Kidney (tissue), 13 donors: ENCODE measurements at regions not wholly inside any gene's neighbourhood (a gene's known extent, or its start where the extent isn't known, plus 50 kb on each side); places are given as distances from the start of the nearest gene placed in this dataset.

Experiments
- DNase-seq, 5 donors: peaks; one replicate each; pipeline ENCODE4 v3.0.0-alpha.2; 2013 to 2020
- FAIRE-seq: peaks from 2 replicates; lab custom pipeline; 2012; peaks lifted over from hg19 to GRCh38; lab: Jason Lieb, UNC
- H3K27ac ChIP-seq, 2 donors: one replicate each; pipeline ENCODE4 v1.7.0; 2013; ENCODE audit warnings: low read depth in 2 of 2, low read length in 2 of 2, inconsistent platforms in 1 of 2
- H3K27me3 ChIP-seq: one replicate; pipeline ENCODE4 v1.7.1; 2013; ENCODE audit warnings: low read length, inconsistent platforms; ENCODE audit not compliant: control insufficient read depth, insufficient read depth
- H3K36me3 ChIP-seq, 3 donors: one replicate each; pipeline versions ENCODE4 v1.7.0 to v1.7.1; 2013; ENCODE audit warnings: low read length in 3 of 3, control low read depth in 1 of 3, inconsistent platforms in 1 of 3; ENCODE audit not compliant: insufficient read depth in 3 of 3, control insufficient read depth in 2 of 3
- H3K4me1 ChIP-seq, 3 donors: one replicate each; pipeline versions ENCODE4 v1.7.0 to v1.7.1; 2013; ENCODE audit warnings: low read length in 3 of 3, inconsistent platforms in 1 of 3, low read depth in 1 of 3; ENCODE audit not compliant: control insufficient read depth in 2 of 3, insufficient read depth in 2 of 3
- H3K4me3 ChIP-seq, 3 donors: one replicate each; pipeline versions ENCODE4 v1.7.0 to v1.8.1; 2013; ENCODE audit warnings: low read length in 3 of 3, control low read depth in 1 of 3, inconsistent platforms in 1 of 3
- H3K9ac ChIP-seq, 3 donors: one replicate each; pipeline versions ENCODE4 v1.7.0 to v1.7.1; 2013; ENCODE audit warnings: low read length in 3 of 3, control low read depth in 1 of 3, inconsistent platforms in 1 of 3
- H3K9me3 ChIP-seq, 3 donors: one replicate each; pipeline versions ENCODE4 v1.7.0 to v1.7.1; 2013; ENCODE audit warnings: low read length in 3 of 3, control low read depth in 1 of 3, inconsistent platforms in 1 of 3; ENCODE audit not compliant: control insufficient read depth in 2 of 3, insufficient read depth in 1 of 3
- CTCF ChIP-seq: IDR thresholded peaks from 3 replicates; pipeline ENCODE4 v1.5.1; 2012; ENCODE audit warnings: mild to moderate bottlenecking, moderate library complexity, borderline replicate concordance; ENCODE audit not compliant: insufficient read depth; ENCODE audit errors: extremely low read depth
- intact Hi-C: fragments of 100-400 bp; cut with DNase I; formaldehyde crosslinking; loops from one replicate; pipeline ENCODE4 v1.11.1; 2022
- donor health status: control.
- donor health status: control.
- donor health status: control.
- donor health status: control.
- donor health status: control.
- donor health status: DM: yes; HTN: yes; CAD: no.
- donor health status: Normal renal cell carcinoma (clear cell type).

DNA sequence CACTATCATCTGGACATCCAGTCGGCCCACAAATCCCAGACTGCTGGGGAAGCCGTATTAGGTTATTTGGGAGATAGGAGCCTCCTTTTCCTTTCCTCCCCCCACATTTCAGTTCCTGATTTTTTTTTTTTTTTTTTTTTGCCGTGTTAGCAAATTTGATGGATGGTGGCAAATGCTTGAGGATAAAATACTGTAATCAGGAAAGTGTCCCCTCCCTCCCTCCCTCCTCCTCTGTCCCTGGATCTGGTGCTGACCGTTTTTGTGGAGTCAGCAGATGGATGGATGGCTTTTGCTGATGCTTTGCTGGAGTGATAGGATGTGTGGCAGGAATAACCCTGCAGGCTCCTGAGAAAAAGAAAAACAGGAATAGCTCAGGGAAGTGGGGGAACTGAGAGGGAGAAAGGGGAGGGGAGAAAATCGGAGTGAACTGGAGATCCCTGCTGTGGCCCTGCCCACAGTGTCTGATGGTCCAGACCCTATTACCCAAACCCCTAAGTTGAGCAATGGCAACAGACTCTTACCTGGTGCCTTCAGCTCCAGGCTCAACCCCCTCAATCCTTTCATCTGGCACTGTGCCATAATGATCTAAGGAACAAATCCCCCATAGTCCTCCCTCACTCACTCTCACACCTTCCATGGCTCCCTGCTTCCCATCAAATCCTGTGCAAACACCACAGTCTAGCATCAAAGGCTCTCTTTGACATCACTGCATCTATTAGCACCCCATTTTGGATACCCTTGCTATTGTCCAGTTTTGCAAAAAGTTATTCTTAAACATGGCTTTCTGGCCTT is 277.3 kb upstream of the CHD6 start:
- Histone ChIP-seq H3K4me1 (no peaks in the 10 kb centered on the region), H3K9me3 (no peaks in the 10 kb centered on the region), H3K36me3 (no peaks in the 10 kb centered on the region), H3K27ac (no peak overlapping the region), H3K9ac (no peak overlapping the region), H3K4me3 (no peak overlapping the region), H3K27me3 (no peaks in the 10 kb centered on the region)
- DNase-seq (peak in 1 of 5 donors; percentile 15), FAIRE-seq (no peak)
- intact Hi-C loops, result no loop called here
- no peak for TF ChIP-seq CTCF

DNA sequence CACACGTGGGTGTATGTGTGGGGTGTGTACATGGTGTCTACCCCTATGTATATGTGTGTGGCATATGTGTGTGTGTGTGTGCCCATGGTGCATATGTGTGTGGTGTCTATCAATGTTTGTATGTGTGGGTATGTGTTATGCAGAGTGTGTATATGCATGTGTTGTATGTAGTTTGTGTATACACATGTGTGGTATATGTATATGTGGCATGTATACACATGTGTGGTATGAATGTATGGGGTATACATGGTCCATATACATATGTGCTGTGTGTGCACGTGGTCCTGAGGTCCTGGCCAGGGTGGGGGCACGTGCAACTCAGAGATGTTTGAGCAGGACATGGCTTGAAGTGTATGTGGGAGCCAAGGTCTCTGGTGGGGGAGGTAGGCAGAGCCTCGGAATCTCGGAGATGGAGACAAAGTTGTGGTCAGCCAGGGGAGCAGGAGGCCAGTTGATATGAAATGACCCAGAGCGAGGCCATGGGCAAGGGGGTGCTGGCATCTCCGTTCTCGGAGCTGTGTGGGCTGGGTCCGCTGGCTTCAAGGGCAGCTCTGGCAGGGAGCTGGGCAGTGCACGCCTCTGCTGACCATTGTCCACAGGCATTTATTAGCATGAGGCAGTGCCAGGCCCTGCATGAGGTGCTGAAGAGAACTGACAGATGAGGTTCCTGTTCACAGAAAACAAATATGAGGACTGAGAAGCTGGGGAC is 276.2 kb upstream of the CHD6 start:
- H3K9me3 ChIP-seq, result no peaks in the 10 kb centered on the region
- H3K9ac ChIP-seq, result no peak overlapping the region
- intact Hi-C loops, result no loop called here
- FAIRE-seq (no peak), DNase-seq (no peak)
- TF ChIP-seq CTCF, result no peak
- H3K27me3 ChIP-seq, result no peaks in the 10 kb centered on the region
- no peak overlapping the region for H3K4me3 ChIP-seq
- no peaks in the 10 kb centered on the region for H3K36me3 ChIP-seq
- no peak overlapping the region for H3K27ac ChIP-seq
- no peaks in the 10 kb centered on the region for H3K4me1 ChIP-seq

DNA sequence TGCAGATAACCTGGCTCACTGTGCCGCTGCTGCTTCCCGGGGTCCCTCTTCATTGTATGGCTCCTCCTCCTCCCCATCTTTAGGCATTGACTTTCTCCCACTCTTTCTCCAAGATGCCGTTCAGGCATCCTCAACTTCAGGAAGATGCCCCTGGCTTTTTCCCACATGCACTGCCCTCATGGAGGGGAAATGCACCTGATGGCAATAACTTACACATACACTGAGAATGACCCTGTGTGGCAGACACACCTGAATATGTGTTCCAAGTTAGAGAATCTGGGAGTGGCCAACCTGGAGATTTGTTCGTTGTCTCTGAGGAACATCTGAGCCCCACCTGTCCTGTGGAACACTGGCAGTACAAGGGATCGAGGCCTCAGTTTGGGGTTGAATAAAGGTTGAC is 273.9 kb upstream of the CHD6 start:
- DNase-seq, result no peak
- no peak for TF ChIP-seq CTCF
- intact Hi-C loops, result no loop called here
- Histone ChIP-seq H3K9ac (no peak overlapping the region), H3K27me3 (no peaks in the 10 kb centered on the region), H3K36me3 (no peaks in the 10 kb centered on the region), H3K4me1 (no peaks in the 10 kb centered on the region), H3K27ac (no peak overlapping the region), H3K4me3 (no peak overlapping the region), H3K9me3 (no peaks in the 10 kb centered on the region)
- no peak for FAIRE-seq
